GM21390 (cell line): ENCODE measurements at regions not wholly inside any gene's neighbourhood (a gene's known extent, or its start where the extent isn't known, plus 50 kb on each side); places are given as distances from the start of the nearest gene placed in this dataset.

Source experiments
- ATAC-seq: cut with Tn5 transposase; IDR thresholded peaks from one replicate; pipeline ENCODE4 v1.9.1; 2021; ENCODE audit not compliant: unreplicated experiment

DNA sequence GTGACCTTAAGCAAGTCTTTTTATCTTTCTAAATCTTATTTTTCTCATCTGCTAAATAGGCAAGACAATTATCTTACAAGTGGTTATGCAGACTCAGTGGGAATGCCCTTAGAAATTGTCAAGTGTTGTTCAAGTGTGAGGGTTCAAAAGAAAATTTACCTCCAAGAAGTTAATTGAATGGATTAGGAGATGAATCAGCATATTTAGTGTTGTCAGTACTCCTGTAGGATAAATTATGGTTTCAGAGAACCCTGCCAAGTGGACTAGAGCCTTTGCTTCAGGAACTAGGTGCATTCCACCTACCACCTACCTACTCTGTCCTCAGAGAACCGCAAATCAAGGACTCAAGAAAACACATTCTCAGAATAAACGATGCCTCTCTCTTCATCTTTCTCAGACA, 69.8 kb upstream of the KCTD1 start:
- no peak for ATAC-seq

DNA sequence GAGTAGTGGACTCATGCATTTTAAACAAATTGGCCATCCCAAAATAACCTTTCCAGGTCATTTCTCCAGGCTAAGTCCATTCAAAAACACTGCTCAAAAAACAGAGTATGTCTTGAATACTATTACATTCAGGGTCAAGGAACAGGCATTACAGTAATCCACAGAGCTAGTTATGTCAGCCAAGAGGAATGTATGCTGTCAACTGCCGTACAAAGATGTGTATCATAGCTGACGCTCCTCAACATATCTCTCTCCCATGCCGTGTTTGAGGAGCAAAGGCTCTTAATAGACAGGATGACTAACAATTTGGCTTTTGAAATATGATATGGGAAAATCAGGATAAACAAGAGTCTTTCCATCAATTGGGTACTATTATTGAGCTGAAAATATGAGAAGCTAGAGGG, 68.8 kb upstream of the KCTD1 start:
- ATAC-seq: no peak

DNA sequence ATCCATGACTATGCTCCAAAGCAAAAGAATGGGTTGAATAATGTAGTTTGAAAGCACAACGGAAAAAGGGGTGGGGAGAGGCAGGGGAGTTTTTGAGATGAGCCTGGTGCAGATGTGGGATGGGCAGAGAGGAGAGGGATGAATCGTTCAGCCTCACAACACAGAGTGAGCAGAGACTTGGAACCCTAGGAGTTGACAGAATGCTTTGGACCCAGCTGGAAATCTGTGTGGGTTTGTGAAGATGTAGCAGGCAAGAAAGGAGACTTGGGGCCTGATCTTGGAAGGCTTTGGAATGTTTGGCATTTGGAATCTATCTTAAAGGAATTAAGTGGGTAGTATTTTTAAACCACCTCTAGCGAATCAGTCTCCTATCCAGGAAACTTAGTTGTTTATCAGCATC, 66.0 kb upstream of the KCTD1 start:
- no peak for ATAC-seq
